HAP-1 (cell line): ENCODE measurements at regions not wholly inside any gene's neighbourhood (a gene's known extent, or its start where the extent isn't known, plus 50 kb on each side); places are given as distances from the start of the nearest gene placed in this dataset.
A peak's percentile ranks its signal among the peaks of the same experiment; 100 is the strongest.
"Not testable (repeated sequence)": the region's sequence is repeated elsewhere in the genome, so short reads cannot be mapped to it uniquely, and the experiment has no call there.

Experiments
- DNase-seq, 2 experiments: peaks; one replicate each; pipeline ENCODE4 v3.0.0-alpha.2; 2016 to 2020; ENCODE audit warnings: low spot score in 2 of 2
- H3K27me3 ChIP-seq: fragments of 250-450 bp; sonication (Bioruptor Pico); 2 replicates; pipeline ENCODE4 v1.5.1; 2020; ENCODE audit warnings: low read depth, mild to moderate bottlenecking, moderate library complexity
- H3K36me3 ChIP-seq: fragments of 250-450 bp; sonication (Bioruptor Pico); replicated peaks from 2 replicates; pipeline ENCODE4 v1.5.1; 2020; ENCODE audit warnings: mild to moderate bottlenecking
- H3K4me1 ChIP-seq: fragments of 250-450 bp; sonication (Bioruptor Pico); 2 replicates; pipeline ENCODE4 v1.5.1; 2020; ENCODE audit warnings: mild to moderate bottlenecking
- H3K4me3 ChIP-seq: fragments of 250-450 bp; sonication (Bioruptor Pico); 2 replicates; pipeline ENCODE4 v1.5.1; 2020; ENCODE audit warnings: mild to moderate bottlenecking, moderate library complexity
- H3K9me3 ChIP-seq: fragments of 250-450 bp; sonication (Bioruptor Pico); 2 replicates; pipeline ENCODE4 v1.5.1; 2020; ENCODE audit warnings: mild to moderate bottlenecking, moderate library complexity
- in situ Hi-C: fragments of 300-500 bp; cut with MboI; formaldehyde crosslinking; loops from 3 replicates; pipeline ENCODE4 v1.14.3; 2020; ENCODE audit warnings: low sequenced_read_pairs, inconsistent platforms, mixed read lengths

DNA sequence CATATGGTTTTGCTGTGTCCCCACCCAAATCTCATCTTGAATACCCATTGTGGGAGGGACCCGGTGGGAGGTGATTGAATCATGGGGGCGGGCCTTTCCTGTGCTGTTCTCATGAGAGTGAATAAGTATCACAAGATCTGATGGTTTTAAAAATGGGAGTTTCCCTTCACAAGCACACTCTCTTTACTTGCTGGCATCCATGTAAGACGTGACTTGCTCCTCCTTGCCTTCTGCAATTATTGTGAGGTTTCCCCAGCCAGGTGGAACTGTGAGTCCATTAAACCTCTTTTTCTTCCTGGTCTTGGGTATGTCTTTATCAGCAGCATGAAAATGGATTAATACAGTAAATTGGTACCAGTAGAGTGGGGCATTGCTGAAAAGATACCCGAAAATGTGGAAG, 627.8 kb downstream of the RFPL4B start:
- in situ Hi-C loops, H3K27me3 ChIP-seq, H3K4me3 ChIP-seq, H3K9me3 ChIP-seq, H3K36me3 ChIP-seq, DNase-seq, H3K4me1 ChIP-seq: not testable (repeated sequence)

DNA sequence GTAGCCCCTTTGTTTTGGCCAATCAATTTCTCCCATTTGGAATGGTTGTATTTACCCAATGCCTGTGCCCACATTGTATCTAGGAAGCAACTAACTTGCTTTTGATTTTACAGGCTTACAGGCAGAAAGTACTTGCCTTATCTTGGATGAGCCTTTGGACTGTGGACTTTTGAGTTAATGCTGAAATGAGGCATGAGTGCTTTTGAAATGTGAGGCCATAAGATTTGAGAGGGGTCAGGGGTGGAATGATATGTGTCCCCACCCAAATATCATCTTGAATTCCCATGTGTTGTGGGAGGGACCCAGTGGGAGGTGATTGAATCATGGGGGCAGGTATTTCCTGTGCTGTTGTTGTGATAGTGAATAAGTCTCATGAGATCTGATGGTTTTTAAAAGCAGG, 629.4 kb downstream of the RFPL4B start:
- H3K36me3 ChIP-seq, H3K4me3 ChIP-seq, H3K27me3 ChIP-seq, DNase-seq, H3K4me1 ChIP-seq, in situ Hi-C loops, H3K9me3 ChIP-seq: not testable (repeated sequence)

DNA sequence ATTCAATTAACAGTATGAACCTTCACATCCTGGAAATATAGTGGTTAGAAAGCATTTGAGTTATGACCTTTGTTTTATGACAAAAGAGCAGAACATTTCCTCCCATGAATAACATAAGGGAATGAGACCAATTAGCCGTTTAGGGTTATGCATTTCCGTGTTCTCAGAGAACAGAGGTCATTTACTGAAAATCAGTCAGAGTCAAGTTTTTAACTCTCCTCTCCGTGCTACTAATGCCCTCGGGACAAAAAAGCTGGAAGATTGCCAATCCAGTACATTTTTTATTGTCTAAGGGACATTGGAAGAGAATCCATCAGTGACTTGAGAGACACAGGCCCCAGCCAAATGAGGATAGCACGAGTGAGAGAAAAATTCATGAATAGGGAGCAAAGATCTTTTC, 632.7 kb downstream of the RFPL4B start:
- Histone ChIP-seq H3K36me3 (no peaks in the 10 kb centered on the region), H3K27me3 (no peaks in the 10 kb centered on the region), H3K4me1 (no peaks in the 10 kb centered on the region), H3K4me3 (no peak overlapping the region), H3K9me3 (no peaks in the 10 kb centered on the region)
- in situ Hi-C loops, result no loop called here
- peak; percentile 75 to 78 for DNase-seq

DNA sequence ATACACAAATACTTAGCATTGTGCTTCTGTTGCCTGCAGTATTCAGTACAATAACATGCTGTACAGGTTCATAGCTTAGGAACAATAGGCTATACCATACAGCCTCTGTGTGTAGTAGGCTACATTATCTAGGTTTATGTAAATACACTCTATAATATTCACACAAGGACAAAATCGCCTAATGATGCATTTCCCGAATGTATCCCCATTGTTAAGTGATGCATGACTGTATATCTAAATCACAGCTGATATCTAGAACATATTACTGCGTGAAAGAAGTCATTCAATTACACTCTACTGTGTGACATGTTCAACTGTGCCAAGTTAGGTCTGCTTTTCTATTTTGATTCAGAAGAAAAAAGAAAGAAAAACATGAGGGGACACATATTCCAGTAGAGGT, 633.5 kb downstream of the RFPL4B start:
- in situ Hi-C loops, result no loop called here
- H3K4me3 ChIP-seq, result no peak overlapping the region
- no peaks in the 10 kb centered on the region for H3K27me3 ChIP-seq
- H3K36me3 ChIP-seq, result no peaks in the 10 kb centered on the region
- DNase-seq, result no peak
- no peaks in the 10 kb centered on the region for H3K9me3 ChIP-seq
- H3K4me1 ChIP-seq, result no peaks in the 10 kb centered on the region

DNA sequence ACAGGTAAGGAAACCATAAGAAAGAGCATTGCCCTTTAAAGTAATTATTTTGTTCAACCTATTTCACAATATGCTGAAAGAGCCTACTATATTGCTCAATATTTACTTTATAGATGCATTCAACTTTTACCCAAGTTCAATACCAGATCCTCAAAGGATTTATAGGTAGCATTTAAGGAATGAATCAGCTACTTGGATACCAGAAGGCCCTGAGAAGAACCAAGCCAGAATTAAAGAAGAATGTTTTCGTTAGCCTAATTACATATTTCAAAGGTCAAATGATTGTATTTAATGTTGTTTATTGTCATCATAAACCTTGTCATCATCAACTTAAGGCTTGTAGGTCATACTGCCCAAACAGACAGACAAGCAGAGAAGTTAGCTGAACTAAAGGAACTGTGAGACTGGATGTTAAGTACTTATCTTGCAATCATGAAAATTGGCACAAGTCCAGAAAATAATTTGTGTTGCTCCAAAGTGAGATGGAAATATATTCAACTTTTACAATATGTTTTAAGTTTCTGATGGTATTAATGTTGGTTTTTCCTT, 636.7 kb downstream of the RFPL4B start:
- H3K36me3 ChIP-seq, result no peaks in the 10 kb centered on the region
- in situ Hi-C loops, result no loop called here
- no peaks in the 10 kb centered on the region for H3K27me3 ChIP-seq
- H3K4me1 ChIP-seq, result peaks cover 6% of the 10 kb centered on the region
- no peak overlapping the region for H3K4me3 ChIP-seq
- DNase-seq, result no peak
- no peaks in the 10 kb centered on the region for H3K9me3 ChIP-seq

DNA sequence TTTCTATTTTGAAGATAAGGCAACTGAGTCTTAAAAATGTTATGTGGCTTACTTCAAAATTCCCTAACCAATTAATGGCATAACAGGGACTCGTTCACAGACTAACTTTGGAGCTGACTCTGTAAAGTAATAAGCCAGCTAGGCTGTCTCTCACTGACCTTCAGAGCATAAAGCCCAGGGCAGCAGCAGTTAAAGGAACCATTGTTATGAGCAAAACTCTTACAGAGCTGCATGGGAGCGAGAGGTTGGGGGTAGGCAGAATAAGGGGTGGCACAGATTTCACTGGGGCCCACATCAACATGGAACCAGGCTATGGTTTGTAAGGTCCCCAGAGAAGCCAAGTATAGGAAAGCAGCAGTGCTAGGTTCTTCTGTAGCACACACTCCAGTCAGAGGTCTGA, 637.8 kb downstream of the RFPL4B start:
- Histone ChIP-seq H3K4me3 (no peak overlapping the region), H3K27me3 (no peaks in the 10 kb centered on the region), H3K4me1 (peaks cover 6% of the 10 kb centered on the region), H3K9me3 (no peaks in the 10 kb centered on the region), H3K36me3 (no peaks in the 10 kb centered on the region)
- in situ Hi-C loops, result no loop called here
- no peak for DNase-seq

- Histone ChIP-seq H3K36me3 (no peaks in the 10 kb centered on the region), H3K27me3 (no peaks in the 10 kb centered on the region), H3K4me3 (no peak overlapping the region), H3K4me1 (peaks cover 6% of the 10 kb centered on the region), H3K9me3 (no peaks in the 10 kb centered on the region)
- no peak for DNase-seq
- in situ Hi-C loops, result no loop called here
These were observed 639.2 kb downstream of the RFPL4B start for GRCh38 chr6:112986321-112986720.

- no peaks in the 10 kb centered on the region for H3K36me3 ChIP-seq
- no peaks in the 10 kb centered on the region for H3K9me3 ChIP-seq
- no peak for DNase-seq
- H3K27me3 ChIP-seq, result no peaks in the 10 kb centered on the region
- no peak overlapping the region for H3K4me3 ChIP-seq
- H3K4me1 ChIP-seq, result peaks cover 6% of the 10 kb centered on the region
- in situ Hi-C loops, result no loop called here
These were observed 641.6 kb downstream of the RFPL4B start for GRCh38 chr6:112988748-112989147.

- in situ Hi-C loops, result no loop called here
- DNase-seq, result no peak
These were observed 643.8 kb downstream of the RFPL4B start for GRCh38 chr6:112990971-112991370.

GRCh38 chr6:112991912-112992311, 644.8 kb downstream of the RFPL4B start:
- H3K27me3 ChIP-seq, result no peaks in the 10 kb centered on the region
- H3K4me1 ChIP-seq, result peaks cover 2% of the 10 kb centered on the region
- DNase-seq, result no peak
- in situ Hi-C loops, result no loop called here
- no peak overlapping the region for H3K4me3 ChIP-seq
- no peaks in the 10 kb centered on the region for H3K9me3 ChIP-seq
- H3K36me3 ChIP-seq, result no peaks in the 10 kb centered on the region

More at GRCh38 chr6:112990971-112991370, 643.8 kb downstream of the RFPL4B start:
- no peak overlapping the region for H3K4me3 ChIP-seq
- peaks cover 6% of the 10 kb centered on the region for H3K4me1 ChIP-seq
- H3K9me3 ChIP-seq, result no peaks in the 10 kb centered on the region
- no peaks in the 10 kb centered on the region for H3K27me3 ChIP-seq
- no peaks in the 10 kb centered on the region for H3K36me3 ChIP-seq

- no peak for DNase-seq
- in situ Hi-C loops, result no loop called here
- Histone ChIP-seq H3K4me1 (no peaks in the 10 kb centered on the region), H3K4me3 (no peak overlapping the region), H3K27me3 (no peaks in the 10 kb centered on the region), H3K9me3 (no peaks in the 10 kb centered on the region), H3K36me3 (no peaks in the 10 kb centered on the region)
These were observed 650.4 kb downstream of the RFPL4B start for GRCh38 chr6:112997421-112998085.

- Histone ChIP-seq H3K4me3 (no peak overlapping the region), H3K9me3 (no peaks in the 10 kb centered on the region), H3K36me3 (no peaks in the 10 kb centered on the region), H3K27me3 (no peaks in the 10 kb centered on the region), H3K4me1 (no peaks in the 10 kb centered on the region)
- no peak for DNase-seq
- in situ Hi-C loops, result no loop called here
These were observed 656.9 kb downstream of the RFPL4B start for GRCh38 chr6:113004054-113004453.

DNA sequence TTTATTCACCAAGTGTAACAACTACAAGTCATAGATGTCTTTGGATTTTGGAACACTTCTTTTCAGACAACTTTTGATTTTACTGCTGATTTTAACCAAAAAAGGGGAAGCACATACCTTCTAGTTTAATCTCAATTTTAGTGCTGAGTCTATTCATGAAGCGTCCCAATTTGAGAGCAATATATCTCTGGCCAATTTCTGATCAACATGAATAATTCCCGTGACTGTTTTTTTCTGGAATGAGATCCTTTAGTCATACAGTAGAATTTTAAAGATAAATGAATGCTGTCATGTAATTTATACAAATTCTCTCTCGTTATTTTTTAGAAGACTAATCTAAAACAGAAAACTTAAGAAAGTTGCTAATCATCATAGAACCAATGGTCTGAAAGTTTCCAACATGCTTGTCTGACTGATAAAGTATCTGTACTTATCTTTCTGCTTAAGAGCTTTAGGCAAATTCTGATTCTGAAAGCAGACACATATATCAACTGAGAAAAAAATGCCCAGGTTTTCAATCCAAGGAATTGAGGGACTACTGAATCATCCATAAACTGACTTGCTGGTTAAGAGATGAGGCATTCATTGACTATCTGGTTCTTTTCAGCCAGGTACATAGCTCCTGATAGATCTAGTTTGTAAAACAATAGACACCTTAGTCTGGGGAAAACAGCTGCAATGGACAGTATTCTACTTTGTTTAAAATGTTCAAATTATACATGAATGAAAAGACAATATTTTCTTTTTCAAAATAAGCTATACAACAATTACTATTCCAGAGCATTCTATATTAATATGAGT, 657.5 kb downstream of the RFPL4B start:
- Histone ChIP-seq H3K4me3 (no peak overlapping the region), H3K9me3 (no peaks in the 10 kb centered on the region), H3K4me1 (no peaks in the 10 kb centered on the region), H3K27me3 (no peaks in the 10 kb centered on the region), H3K36me3 (no peaks in the 10 kb centered on the region)
- DNase-seq, result no peak
- in situ Hi-C loops, result no loop called here

DNA sequence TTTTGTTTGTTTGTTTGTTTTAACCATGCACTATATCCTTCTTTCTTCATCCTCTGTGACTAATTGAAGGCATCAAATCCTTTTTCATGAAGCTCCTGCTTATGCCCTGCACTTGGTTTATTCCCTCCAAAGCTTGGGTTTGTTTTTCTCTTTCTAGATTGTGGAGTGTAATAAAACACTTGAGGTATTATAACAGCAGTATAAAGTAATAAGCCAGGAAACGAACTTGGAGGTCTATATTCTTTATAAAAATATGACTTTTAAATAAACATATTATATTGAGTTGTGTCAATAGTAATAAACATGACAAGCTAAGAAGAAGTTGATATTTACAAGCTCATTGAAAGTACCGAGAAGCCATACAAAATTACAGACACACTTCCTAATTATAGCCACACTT, 659.4 kb downstream of the RFPL4B start:
- Histone ChIP-seq H3K4me3 (no peak overlapping the region), H3K36me3 (no peaks in the 10 kb centered on the region), H3K27me3 (no peaks in the 10 kb centered on the region), H3K9me3 (no peaks in the 10 kb centered on the region), H3K4me1 (no peaks in the 10 kb centered on the region)
- DNase-seq, result no peak
- in situ Hi-C loops, result no loop called here
